ENCODE measurements at regions not wholly inside any gene's neighbourhood (a gene's known extent, or its start where the extent isn't known, plus 50 kb on each side); places are given as distances from the start of the nearest gene placed in this dataset.

- TF ChIP-seq ZNF44 (CRISPR knock-in tag; IDR thresholded peaks at IDR 0.05), result no peak
- TF ChIP-seq CREBL2 (CRISPR knock-in tag; IDR thresholded peaks at IDR 0.05; ENCODE audit: borderline replicate concordance), result no peak
- TF ChIP-seq ZNF598 (CRISPR knock-in tag; IDR thresholded peaks at IDR 0.05; ENCODE audit: borderline replicate concordance), result no peak
- TF ChIP-seq CENPT (CRISPR knock-in tag; IDR thresholded peaks at IDR 0.05; ENCODE audit: low read depth), result no peak
- no peak for TF ChIP-seq ISL2 (CRISPR knock-in tag; IDR thresholded peaks at IDR 0.05)
- TF ChIP-seq NPAS2 (CRISPR knock-in tag; IDR thresholded peaks at IDR 0.05; ENCODE audit: borderline replicate concordance), result no peak
- TF ChIP-seq ZBED4 (CRISPR knock-in tag; IDR thresholded peaks at IDR 0.05; ENCODE audit: borderline replicate concordance), result no peak; the same call in 1 of the 2 replicates
- no peak for TF ChIP-seq ZFX (CRISPR knock-in tag; IDR thresholded peaks at IDR 0.05; ENCODE audit: low read depth)
- no peak for TF ChIP-seq SRSF4 (IDR thresholded peaks at IDR 0.05; ENCODE audit: low read depth, low read length, poor library complexity, severe bottlenecking)
- TF ChIP-seq MIER3 (CRISPR knock-in tag; IDR thresholded peaks at IDR 0.05; ENCODE audit: borderline replicate concordance), result no peak
- TF ChIP-seq GZF1 (CRISPR knock-in tag; IDR thresholded peaks at IDR 0.05), result no peak
- TF ChIP-seq ZNF333 (CRISPR knock-in tag; IDR thresholded peaks at IDR 0.05; ENCODE audit: borderline replicate concordance), result no peak
- TF ChIP-seq HNRNPH1 (optimal IDR thresholded peaks at IDR 0.05; ENCODE audit: low read depth, low read length), result no peak
- TF ChIP-seq ZNF740 (CRISPR knock-in tag; IDR thresholded peaks at IDR 0.05), result no peak
- no peak for TF ChIP-seq CCDC6 (CRISPR knock-in tag; IDR thresholded peaks at IDR 0.05)
- no peak for TF ChIP-seq HDAC6 (IDR thresholded peaks at IDR 0.05; ENCODE audit: low read depth, low read length)
- no peak for TF ChIP-seq ZNF503 (CRISPR knock-in tag; IDR thresholded peaks at IDR 0.05)
- TF ChIP-seq TGIF2 (CRISPR knock-in tag; IDR thresholded peaks at IDR 0.05), result no peak
- no peak for TF ChIP-seq ZNF17 (CRISPR knock-in tag; IDR thresholded peaks at IDR 0.05)
- TF ChIP-seq MBD4 (IDR thresholded peaks at IDR 0.05; ENCODE audit: borderline replicate concordance, low read length), result no peak
- TF ChIP-seq ZNF773 (CRISPR knock-in tag; IDR thresholded peaks at IDR 0.05; ENCODE audit: borderline replicate concordance), result no peak
- no peak for TF ChIP-seq ZNF382 (CRISPR knock-in tag; IDR thresholded peaks at IDR 0.05; ENCODE audit: borderline replicate concordance)
- TF ChIP-seq NFATC3 (CRISPR knock-in tag; IDR thresholded peaks at IDR 0.05), result no peak
Measured at GRCh38 chr14:34038358-34039057, 87.6 kb upstream of the EGLN3 start (continued).

Measured in HepG2 (cell line).